Type B pancreatic cell (in vitro differentiated cells): ENCODE measurements at regions not wholly inside any gene's neighbourhood (a gene's known extent, or its start where the extent isn't known, plus 50 kb on each side); places are given as distances from the start of the nearest gene placed in this dataset.

ENCODE experiments used
- DNase-seq: peaks from one replicate; pipeline ENCODE4 v3.0.0; 2021; ENCODE audit warnings: mixed read lengths; ENCODE audit not compliant: unreplicated experiment; ENCODE audit errors: extremely low spot score
- H3K27ac Mint-ChIP-seq: 2 replicates; pipeline ENCODE4 v1.8.0; 2021; ENCODE audit warnings: mild to moderate bottlenecking, mixed read lengths
- H3K27me3 Mint-ChIP-seq: 2 replicates; pipeline ENCODE4 v1.8.0; 2021; ENCODE audit warnings: mixed read lengths
- H3K36me3 Mint-ChIP-seq: 2 replicates; pipeline ENCODE4 v1.8.0; 2021; ENCODE audit warnings: mixed read lengths
- H3K4me1 Mint-ChIP-seq: one replicate; pipeline ENCODE4 v1.8.0; 2021; ENCODE audit warnings: mixed read lengths; ENCODE audit not compliant: unreplicated experiment
- H3K4me3 Mint-ChIP-seq: 2 replicates; pipeline ENCODE4 v1.8.0; 2021; ENCODE audit warnings: mild to moderate bottlenecking, mixed read lengths
- H3K9me3 Mint-ChIP-seq: 2 replicates; pipeline ENCODE4 v1.8.0; 2021; ENCODE audit warnings: mixed read lengths
- CTCF ChIP-seq: fragments of 200-600 bp; sonication (generic); conservative IDR thresholded peaks from 2 replicates; pipeline ENCODE4 v1.5.0; 2021; ENCODE audit warnings: antibody characterized with exemption, mild to moderate bottlenecking

- no peaks in the 10 kb centered on the region for H3K4me1 Mint-ChIP-seq
- no peak overlapping the region for H3K27ac Mint-ChIP-seq
- TF ChIP-seq CTCF: no peak
- H3K36me3 Mint-ChIP-seq: no peaks in the 10 kb centered on the region
- no peaks in the 10 kb centered on the region for H3K9me3 Mint-ChIP-seq
- H3K27me3 Mint-ChIP-seq: peaks cover 56% of the 10 kb centered on the region
- no peak for DNase-seq
- H3K4me3 Mint-ChIP-seq: no peak overlapping the region
Measured at GRCh38 chr18:47436871-47437270, 185.4 kb upstream of the SKOR2 start.

- H3K9me3 Mint-ChIP-seq: no peaks in the 10 kb centered on the region
- no peak overlapping the region for H3K27ac Mint-ChIP-seq
- no peak overlapping the region for H3K4me3 Mint-ChIP-seq
- no peaks in the 10 kb centered on the region for H3K36me3 Mint-ChIP-seq
- H3K4me1 Mint-ChIP-seq: no peaks in the 10 kb centered on the region
- H3K27me3 Mint-ChIP-seq: peaks cover 53% of the 10 kb centered on the region
- no peak for TF ChIP-seq CTCF
- DNase-seq: no peak
Measured at GRCh38 chr18:47434214-47434746, 182.8 kb upstream of the SKOR2 start.

- Mint-ChIP-seq H3K9me3 (no peaks in the 10 kb centered on the region), H3K27me3 (peaks cover 33% of the 10 kb centered on the region), H3K27ac (no peak overlapping the region), H3K4me3 (no peak overlapping the region), H3K36me3 (no peaks in the 10 kb centered on the region), H3K4me1 (no peaks in the 10 kb centered on the region)
- TF ChIP-seq CTCF: no peak
- DNase-seq: no peak
Measured at GRCh38 chr18:47427923-47428637, 176.6 kb upstream of the SKOR2 start.

- Mint-ChIP-seq H3K27ac (no peak overlapping the region), H3K36me3 (no peaks in the 10 kb centered on the region), H3K4me3 (no peak overlapping the region), H3K27me3 (peaks cover 32% of the 10 kb centered on the region), H3K4me1 (no peaks in the 10 kb centered on the region), H3K9me3 (no peaks in the 10 kb centered on the region)
- TF ChIP-seq CTCF: no peak
- no peak for DNase-seq
Measured at GRCh38 chr18:47427072-47427471, 175.6 kb upstream of the SKOR2 start.

- TF ChIP-seq CTCF: no peak
- DNase-seq: no peak
- Mint-ChIP-seq H3K4me3 (no peak overlapping the region), H3K4me1 (no peaks in the 10 kb centered on the region), H3K36me3 (no peaks in the 10 kb centered on the region), H3K27me3 (peaks cover 24% of the 10 kb centered on the region), H3K27ac (no peak overlapping the region), H3K9me3 (no peaks in the 10 kb centered on the region)
Measured at GRCh38 chr18:47425365-47425764, 173.9 kb upstream of the SKOR2 start.
